Stimulated activated CD8-positive, alpha-beta memory T cell treated with anti-CD3 and anti-CD28 coated beads, Interleukin-2, amount 100 ng/mL, for 1 hour (primary cell): ENCODE measurements at regions not wholly inside any gene's neighbourhood (a gene's known extent, or its start where the extent isn't known, plus 50 kb on each side); places are given as distances from the start of the nearest gene placed in this dataset.

Source experiments
- DNase-seq, 2 donors: peaks; one replicate each; pipeline ENCODE4 v3.0.0-alpha.2; 2020; ENCODE audit warnings: low read depth in 2 of 2

DNA sequence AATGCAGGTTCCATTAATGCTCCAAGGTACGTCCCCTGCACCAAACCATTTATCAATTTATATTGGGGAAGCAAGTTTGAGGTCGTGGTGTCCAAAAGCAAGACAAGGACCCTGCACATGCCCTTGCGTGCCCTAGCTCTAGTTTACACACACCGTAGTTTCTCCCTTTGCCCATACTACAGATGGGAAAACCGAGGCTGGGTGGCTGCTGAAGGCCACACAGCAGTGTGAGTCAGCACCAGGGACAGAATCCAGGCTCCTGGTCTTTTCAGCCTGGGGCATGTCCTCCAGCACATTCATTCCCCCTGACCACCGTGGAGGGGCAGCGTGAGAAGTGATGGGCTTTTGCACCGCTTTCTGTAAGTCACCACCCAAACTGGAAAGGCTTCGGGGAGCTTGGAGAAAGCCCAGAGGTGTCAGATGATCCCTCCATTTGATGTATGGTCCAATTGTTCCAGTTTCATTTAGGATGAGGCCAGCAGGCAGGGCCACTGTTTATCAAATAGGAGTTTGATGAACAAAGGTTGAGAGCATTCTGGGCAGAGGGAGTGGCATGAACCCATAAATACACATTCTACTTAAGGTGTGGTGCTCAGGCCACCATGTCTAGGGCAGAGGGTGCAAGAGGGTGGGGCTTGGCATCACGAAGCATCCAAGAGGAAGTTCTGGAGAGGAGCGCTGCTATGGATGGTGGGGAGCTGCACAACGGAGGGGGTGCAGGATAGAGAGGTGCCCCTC lies 274.1 kb downstream of the HAUS1 start:
- DNase-seq = no peak

GRCh38 chr18:46378864-46379207 lies 274.7 kb downstream of the HAUS1 start:
- no peak for DNase-seq

DNA sequence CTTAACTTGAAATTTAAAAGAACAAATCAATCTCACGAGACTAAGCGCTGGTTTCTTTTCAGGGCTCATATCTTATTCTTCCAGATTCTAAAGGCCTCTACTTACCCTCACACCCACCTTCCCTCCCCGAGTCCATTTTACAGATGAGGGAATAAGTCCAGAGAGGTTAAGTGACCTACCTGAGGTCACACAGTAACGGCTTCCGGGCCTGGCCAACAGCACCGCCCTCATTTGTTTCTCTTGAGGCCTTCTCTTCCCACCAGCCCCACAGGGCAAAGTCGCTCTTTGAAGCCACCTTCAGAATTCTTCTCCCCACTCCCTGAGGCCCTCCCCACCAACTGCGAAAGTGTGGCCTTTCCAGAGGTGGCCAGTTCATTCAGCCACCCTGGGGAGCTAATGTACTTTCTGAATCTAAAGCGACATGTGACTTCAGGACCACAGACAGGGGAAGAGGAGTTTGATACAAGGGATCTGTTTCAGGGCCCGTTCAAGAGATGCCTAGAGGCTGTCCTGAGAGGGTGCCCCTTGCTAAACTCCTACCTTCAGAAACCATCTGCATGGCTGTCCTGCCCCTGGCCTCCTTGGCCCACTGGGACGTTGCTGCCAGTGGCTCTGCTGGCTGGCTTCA lies 275.3 kb downstream of the HAUS1 start:
- no peak for DNase-seq

- no peak for DNase-seq
These were observed 271.9 kb downstream of the LOXHD1 start for GRCh38 chr18:46385124-46385523.

- no peak for DNase-seq
These were observed 270.2 kb downstream of the LOXHD1 start for GRCh38 chr18:46386788-46387187.

DNA sequence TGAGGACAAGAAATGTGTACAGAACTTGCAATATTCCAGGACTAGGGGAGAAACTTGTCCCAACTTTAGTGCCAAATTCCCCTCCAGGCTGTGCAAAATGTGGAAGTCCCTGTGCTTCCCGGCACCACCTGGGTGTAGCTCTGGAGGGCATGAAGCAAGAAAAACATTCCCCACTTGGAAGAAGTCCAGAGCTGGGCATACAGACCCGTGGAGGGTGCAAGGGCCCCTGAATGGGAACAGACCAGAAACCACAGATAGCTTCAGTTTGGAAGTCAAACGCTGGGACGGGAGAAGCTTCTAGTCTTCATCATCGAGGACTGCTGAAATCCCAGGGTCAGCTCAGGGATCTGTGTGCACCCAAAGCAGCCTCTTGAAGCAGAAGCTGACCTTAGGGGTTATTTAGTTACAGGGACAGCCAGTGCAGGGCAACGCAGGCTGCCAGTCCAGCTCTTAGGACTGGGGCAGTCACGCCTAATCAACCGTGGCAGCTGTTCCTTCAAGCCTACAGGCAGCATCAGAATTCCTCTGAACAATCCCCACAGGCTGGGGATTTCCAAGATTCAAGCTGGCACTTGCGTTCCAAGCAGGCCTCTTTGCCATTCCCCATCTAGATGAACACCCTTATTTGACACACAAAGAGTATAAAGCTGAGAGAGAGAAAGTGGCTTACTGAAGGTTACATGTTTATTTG lies 269.4 kb downstream of the LOXHD1 start:
- no peak for DNase-seq

DNA sequence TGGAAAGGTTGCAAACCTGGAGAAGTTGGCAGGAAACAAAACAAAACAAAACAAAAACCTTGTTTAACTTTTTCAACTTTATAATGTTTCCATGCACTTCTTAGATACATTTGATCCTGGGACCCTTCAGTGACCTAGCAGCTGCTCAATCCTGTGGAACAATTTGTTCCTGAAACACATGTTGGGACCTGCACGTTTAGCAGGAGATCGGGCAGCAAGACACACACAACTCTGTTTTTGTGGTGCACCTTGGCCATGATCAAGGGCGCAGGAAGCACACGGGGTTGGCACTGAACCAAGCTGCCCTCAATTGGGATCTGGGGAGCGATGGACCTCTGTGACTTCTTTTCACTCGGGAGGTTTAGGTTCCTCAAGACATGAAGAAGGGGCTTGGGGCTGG lies 268.7 kb downstream of the LOXHD1 start:
- no peak for DNase-seq

- no peak for DNase-seq
These were observed 264.4 kb downstream of the LOXHD1 start for GRCh38 chr18:46392576-46392975.

- DNase-seq = no peak
These were observed 263.8 kb downstream of the LOXHD1 start for GRCh38 chr18:46393230-46393629.

DNA sequence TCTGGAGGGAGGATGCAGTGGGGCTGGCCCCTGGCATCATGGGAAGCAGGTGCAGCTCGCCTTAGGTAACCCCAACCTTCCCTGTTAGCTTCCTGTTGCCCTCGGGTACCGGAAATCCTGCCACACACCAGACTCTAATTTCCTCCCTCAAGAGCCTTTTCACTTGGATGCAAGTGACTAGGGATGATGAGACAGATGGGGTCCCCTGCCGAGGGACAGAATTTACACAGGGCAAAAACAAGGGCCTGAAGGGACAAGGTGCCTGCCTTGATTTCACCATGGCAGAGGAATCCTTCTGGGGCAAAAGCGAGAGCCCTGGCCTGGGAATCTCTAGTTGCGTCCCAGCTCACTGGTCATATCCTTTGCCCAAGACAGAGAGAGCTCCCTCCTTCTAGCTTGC lies 263.1 kb downstream of the LOXHD1 start:
- DNase-seq = no peak

DNA sequence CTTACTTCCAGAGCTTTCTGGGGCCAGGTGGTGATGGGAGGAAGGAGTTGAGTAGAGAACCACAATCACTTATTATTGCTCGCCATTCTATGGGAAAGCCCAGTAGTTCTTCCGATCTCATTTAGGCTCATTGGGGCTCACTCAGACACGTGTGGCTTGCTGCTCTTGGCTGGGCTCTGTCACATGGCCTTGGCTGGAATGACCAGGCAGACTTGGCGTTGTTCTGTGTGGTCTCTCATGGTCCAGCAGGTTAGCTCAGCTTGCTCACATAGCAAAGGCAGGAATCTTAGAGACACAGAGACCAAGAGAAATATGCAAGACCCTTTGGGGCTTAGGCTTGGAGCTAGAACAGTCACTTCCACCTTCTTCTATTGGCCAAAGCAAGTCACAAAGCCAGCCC lies 261.2 kb downstream of the LOXHD1 start:
- DNase-seq = no peak

GRCh38 chr18:46397174-46397573 lies 259.8 kb downstream of the LOXHD1 start:
- no peak for DNase-seq

DNA sequence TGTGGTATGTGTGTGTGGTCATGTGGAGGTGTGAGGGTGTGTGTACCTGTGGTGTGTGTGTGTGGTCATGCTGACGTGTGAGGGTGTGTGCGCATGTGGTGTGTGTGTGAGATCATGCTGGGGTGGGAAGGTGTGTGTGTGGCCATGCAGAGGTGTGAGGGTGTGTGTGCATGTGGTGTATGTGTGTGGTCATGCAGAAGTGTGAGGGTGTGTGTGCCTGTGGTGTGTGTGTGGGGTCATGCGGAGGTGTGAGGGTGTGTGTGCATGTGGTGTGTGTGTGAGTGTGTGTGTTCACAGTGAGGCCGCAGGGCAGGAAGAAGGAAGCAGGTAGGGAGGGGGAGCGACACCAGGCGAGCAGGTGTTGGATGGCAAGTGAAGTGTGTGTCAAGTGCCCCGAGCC lies 259.0 kb downstream of the LOXHD1 start:
- DNase-seq = no peak

DNA sequence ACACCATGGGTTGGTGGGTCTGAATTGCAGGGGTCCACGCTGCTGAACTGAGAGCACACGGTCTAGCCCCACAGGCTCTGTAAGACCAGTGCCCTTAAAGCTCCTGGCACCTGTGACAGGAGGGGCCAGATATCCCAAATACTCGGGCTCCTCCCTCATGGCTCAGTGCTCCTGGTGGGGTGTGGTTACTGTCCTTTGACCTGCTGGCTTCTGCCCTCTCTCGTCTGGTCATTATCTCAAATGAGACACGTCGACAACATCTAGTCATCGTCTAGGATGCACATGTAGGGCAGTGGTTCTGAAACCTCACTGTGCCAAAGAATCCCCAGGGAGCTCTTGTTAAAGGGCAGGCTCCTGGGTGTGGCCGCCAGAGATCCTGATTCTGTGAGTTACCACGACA lies 258.4 kb downstream of the LOXHD1 start:
- no peak for DNase-seq

GRCh38 chr18:46399303-46399702 lies 257.7 kb downstream of the LOXHD1 start:
- no peak for DNase-seq

DNA sequence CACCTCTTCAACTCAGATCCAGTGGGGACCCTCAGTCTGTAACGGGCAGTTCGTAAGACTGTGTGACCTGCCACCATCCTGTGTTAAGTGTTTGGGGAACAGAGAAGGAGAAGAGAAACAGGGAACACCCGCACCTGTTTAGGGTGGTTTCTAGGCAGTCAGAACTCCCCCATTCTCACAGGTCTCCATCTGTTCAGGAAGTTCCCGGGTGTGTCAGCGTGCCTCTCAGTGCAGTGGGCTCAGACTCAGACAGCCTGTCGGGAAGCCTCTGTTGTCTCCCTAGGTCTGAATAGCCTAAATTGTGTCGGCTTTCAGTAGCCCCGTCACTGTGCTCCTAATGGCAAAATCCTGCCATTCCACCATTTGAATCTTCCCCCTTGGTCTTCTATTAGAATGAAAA lies 256.6 kb downstream of the LOXHD1 start:
- DNase-seq = no peak

DNA sequence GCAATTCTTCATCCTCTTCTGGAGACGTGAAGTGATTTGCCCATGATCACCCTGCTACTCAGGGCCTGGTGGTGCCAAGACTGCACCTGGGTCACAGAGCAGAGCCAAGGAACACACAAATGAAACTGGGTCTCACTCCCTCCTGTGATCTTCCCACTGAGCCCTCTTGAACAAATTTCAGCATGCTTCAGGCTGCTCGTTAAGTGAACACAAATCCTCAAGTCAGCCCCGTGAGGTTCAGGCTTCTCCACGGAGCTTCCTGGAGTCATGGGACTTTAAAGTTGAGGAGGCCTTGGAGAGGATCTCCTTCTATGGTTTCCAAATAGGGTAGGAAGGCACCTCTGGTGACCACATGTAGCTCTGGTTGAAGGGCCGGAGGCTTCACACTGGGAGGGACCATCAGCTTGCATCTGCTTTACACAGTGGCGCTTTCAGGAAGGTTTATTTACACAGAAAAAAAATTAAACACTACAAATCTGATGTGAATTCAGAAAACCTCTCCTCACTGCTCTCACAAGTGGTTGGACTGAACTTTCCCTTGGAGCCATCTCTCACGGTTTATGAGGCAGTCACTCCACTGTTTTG lies 255.4 kb downstream of the LOXHD1 start:
- no peak for DNase-seq

DNA sequence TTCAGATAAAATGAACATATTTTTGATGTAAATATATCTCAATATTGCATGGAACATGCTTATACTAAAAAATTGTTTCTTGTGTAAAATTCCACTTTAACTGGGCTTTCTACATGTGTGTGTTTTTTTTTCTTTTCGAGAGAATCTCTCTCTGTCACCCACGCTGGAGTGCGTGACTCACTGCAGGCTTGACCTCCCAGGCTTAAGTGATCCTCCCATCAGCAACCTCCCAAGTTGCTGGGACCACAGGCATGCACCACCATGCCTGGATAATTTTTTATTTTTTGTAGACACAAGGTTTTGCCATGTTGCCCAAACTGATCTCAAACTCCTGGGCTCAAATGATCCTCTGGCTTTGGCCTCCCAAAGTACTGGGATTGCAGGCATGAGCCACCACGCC lies 254.6 kb downstream of the LOXHD1 start:
- DNase-seq = no peak

- no peak for DNase-seq
These were observed 254.1 kb downstream of the LOXHD1 start for GRCh38 chr18:46402945-46403344.

GRCh38 chr18:46405832-46406538 lies 251.0 kb downstream of the LOXHD1 start:
- no peak for DNase-seq

DNA sequence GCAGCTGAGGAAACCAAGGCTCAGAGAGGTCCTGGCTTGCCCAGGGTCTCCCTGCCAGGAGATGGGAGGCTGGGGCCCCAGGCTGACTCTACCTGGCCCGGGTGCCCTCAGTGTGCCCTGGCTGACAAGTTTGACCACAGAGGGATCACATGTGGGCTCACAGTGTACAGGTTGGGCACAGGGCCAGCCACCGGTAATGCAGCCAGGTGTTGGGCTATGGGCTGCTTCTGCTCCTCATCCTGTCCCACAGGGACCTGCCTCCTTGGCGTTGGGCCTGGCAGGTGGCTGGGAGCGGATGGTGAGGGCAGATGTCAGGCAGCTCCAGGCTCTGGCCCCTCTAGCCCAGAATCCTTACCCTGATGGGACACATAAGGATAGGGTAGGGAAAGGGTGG lies 250.5 kb downstream of the LOXHD1 start:
- no peak for DNase-seq

GRCh38 chr18:46407486-46408166 lies 249.4 kb downstream of the LOXHD1 start:
- no peak for DNase-seq
